GM19035 (cell line): ENCODE measurements at regions not wholly inside any gene's neighbourhood (a gene's known extent, or its start where the extent isn't known, plus 50 kb on each side); places are given as distances from the start of the nearest gene placed in this dataset.

Source experiments
- ATAC-seq: cut with Tn5 transposase; IDR thresholded peaks from one replicate; pipeline ENCODE4 v1.9.1; 2021; ENCODE audit not compliant: unreplicated experiment

DNA sequence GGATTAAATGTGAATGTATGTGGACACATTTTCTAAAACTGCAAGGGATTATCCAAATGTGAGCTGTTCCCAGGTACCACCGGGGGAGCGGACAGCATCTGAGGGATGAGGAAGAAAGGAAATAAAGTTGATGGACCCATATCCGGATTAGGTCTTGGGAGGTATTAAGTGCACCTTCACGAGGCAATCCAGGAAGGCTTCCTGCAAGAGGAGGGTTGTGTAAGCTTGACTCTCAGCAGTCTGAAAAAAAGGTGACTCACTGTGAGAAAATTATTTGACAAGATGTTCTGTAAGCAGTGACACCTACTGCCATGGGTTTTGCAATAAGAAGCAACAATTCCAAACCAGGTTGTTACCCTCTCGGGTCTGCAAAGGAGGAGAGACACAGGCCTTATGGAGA, 55.0 kb upstream of the LRFN2 start:
- ATAC-seq, result no peak

DNA sequence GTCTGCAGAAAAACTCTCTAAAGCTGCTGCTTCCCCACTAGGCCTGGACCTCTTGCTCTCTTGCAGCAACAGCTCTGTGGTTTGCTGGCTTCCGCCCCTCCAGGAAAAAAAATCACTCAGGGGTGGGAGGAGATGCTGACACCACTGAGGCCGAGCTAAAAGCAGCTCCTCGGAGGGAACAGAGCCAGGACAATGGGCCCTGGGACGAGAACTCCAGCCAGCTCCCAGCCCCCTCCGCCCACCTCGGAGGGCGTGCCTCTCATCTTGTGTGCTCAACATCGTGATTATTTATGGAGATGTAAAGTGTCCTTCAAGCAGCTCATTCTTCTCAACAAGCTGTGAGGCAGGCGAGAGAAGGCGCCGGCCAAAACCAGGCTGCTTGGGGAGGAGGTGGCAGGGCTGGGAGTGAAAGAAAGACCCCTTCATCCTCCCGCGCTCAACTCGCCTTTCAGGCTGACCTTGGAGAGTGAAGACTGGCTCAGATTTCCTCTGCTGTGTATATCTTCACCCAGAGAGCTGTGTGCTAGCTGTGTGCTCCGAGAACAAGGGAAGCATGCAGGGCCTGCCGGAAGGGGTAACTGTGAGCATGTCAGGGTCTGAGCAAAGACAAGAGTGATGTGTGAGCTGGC, 53.5 kb upstream of the LRFN2 start:
- no peak for ATAC-seq
